SU-DHL-6 (cell line): ENCODE measurements at regions not wholly inside any gene's neighbourhood (a gene's known extent, or its start where the extent isn't known, plus 50 kb on each side); places are given as distances from the start of the nearest gene placed in this dataset.

Experiments used
- CTCF ChIP-seq: fragments of 200-600 bp; sonication (generic); IDR thresholded peaks from one replicate; pipeline ENCODE4 v1.5.1; 2017; ENCODE audit warnings: antibody characterized with exemption, mild to moderate bottlenecking, low read length, moderate library complexity; ENCODE audit not compliant: insufficient read depth, poor library complexity, severe bottlenecking
- EZH2phosphoT487 ChIP-seq: fragments of 200-600 bp; sonication (generic), shearing (Covaris generic); conservative IDR thresholded peaks from 2 replicates; pipeline ENCODE4 v1.6.1; 2018; ENCODE audit warnings: mild to moderate bottlenecking, antibody characterized with exemption, low read length, moderate library complexity, mixed read lengths

GRCh38 chr12:14191612-14192011 is 173.9 kb upstream of the ATF7IP start:
- no peak for TF ChIP-seq CTCF
- no peak for TF ChIP-seq EZH2phosphoT487
